H1 (cell line): ENCODE measurements at regions not wholly inside any gene's neighbourhood (a gene's known extent, or its start where the extent isn't known, plus 50 kb on each side); places are given as distances from the start of the nearest gene placed in this dataset.

Experiments used
- CTCF ChIP-seq, 3 experiments: IDR thresholded peaks; 1 replicate in 2 of 3; 2 replicates in 1 of 3; pipeline versions ENCODE4 v1.5.1 to v1.6.1; 2011; ENCODE audit warnings: low read length in 3 of 3, mild to moderate bottlenecking in 3 of 3, inconsistent platforms in 2 of 3, low read depth in 1 of 3, moderate library complexity in 1 of 3; ENCODE audit not compliant: insufficient read depth in 1 of 3; ENCODE audit errors: control extremely low read depth in 1 of 3
- KDM1A ChIP-seq: fragments of 200-600, 300-600 bp; sonication (generic); IDR thresholded peaks from 2 replicates; pipeline ENCODE4 v1.7.1; 2016; ENCODE audit warnings: mild to moderate bottlenecking, low read length, borderline replicate concordance
- POLR2A ChIP-seq, 2 experiments: IDR thresholded peaks; 1 replicate in 1 of 2; 2 replicates in 1 of 2; pipeline ENCODE4 v1.6.1; 2011; ENCODE audit warnings: low read depth in 2 of 2, low read length in 2 of 2, mild to moderate bottlenecking in 2 of 2; ENCODE audit errors: control extremely low read depth in 1 of 2

- TF ChIP-seq KDM1A (no peak), CTCF (IDR thresholded peaks at IDR 0.05; ENCODE audit: control extremely low read depth in 1 of 3, insufficient read depth in 1 of 3, low read depth in 1 of 3, low read length in 3 of 3) (no peak), POLR2A (IDR thresholded peaks at IDR 0.05; ENCODE audit: control extremely low read depth in 1 of 2, low read depth in 2 of 2, low read length in 2 of 2) (no peak)
These were observed 78.5 kb upstream of the ST8SIA2 start for GRCh38 chr15:92315144-92315543.
